ENCODE measurements at regions not wholly inside any gene's neighbourhood (a gene's known extent, or its start where the extent isn't known, plus 50 kb on each side); places are given as distances from the start of the nearest gene placed in this dataset.

DNA sequence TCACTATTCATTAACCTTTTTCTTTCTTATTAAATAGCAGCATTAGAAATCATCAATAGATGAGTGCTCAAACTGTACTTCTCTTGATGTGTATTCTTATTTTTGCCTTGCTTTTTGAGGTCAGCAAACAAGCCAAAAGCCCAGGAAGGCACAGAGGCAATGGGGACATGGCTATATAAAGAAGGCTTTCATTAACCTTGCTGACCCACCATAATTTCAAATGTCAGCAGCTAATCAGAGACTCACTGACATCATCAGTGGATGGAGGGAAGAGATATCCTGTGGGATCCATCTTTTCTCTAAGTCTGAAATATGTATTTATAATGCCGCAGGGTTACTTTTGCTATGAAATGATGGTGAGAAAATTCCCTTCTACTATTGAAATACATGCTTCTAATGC lies 1162.8 kb upstream of the ACVR2A start:
- POLR2A ChIA-PET (ENCODE audit: low non-redundant PET), result no interaction called here

DNA sequence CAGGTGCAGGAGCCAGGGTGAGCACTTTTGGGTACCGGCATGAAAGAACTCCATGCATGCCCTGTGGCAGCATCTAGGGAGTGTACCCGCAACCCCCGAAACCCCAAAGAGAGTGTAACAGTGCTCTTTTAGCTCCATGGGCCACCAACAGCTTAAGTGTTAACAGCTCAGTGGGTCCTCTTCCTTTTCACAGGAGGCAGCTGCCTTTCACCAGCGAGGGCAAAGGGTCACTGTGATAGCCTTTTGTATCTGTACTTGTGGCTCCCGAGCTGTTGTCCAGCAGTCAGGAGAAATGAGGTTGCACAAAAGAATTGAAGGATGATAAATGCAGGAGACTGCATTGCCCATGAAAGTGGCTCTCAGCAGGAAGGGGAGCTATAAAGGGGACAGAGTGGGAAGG lies 1166.3 kb upstream of the ACVR2A start:
- no peak for DNase-seq (ENCODE audit: low spot score)
- ChIA-PET POLR2A (ENCODE audit: low non-redundant PET) (no interaction called here), CTCF (no interaction called here)
- TF ChIP-seq, protein P1, sequence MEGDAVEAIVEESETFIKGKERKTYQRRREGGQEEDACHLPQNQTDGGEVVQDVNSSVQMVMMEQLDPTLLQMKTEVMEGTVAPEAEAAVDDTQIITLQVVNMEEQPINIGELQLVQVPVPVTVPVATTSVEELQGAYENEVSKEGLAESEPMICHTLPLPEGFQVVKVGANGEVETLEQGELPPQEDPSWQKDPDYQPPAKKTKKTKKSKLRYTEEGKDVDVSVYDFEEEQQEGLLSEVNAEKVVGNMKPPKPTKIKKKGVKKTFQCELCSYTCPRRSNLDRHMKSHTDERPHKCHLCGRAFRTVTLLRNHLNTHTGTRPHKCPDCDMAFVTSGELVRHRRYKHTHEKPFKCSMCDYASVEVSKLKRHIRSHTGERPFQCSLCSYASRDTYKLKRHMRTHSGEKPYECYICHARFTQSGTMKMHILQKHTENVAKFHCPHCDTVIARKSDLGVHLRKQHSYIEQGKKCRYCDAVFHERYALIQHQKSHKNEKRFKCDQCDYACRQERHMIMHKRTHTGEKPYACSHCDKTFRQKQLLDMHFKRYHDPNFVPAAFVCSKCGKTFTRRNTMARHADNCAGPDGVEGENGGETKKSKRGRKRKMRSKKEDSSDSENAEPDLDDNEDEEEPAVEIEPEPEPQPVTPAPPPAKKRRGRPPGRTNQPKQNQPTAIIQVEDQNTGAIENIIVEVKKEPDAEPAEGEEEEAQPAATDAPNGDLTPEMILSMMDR (conservative IDR thresholded peaks at IDR 0.05; ENCODE audit: low read depth), result no peak
- no peak overlapping the region for H3K27ac ChIP-seq

More for the DNA sequence above, 1162.8 kb upstream of the ACVR2A start:
- no peak for DNase-seq (ENCODE audit: low spot score)
- H3K27ac ChIP-seq, result no peak overlapping the region
- TF ChIP-seq, protein P1 (conservative IDR thresholded peaks at IDR 0.05; ENCODE audit: low read depth), result no peak
- CTCF ChIA-PET, result no interaction called here

DNA sequence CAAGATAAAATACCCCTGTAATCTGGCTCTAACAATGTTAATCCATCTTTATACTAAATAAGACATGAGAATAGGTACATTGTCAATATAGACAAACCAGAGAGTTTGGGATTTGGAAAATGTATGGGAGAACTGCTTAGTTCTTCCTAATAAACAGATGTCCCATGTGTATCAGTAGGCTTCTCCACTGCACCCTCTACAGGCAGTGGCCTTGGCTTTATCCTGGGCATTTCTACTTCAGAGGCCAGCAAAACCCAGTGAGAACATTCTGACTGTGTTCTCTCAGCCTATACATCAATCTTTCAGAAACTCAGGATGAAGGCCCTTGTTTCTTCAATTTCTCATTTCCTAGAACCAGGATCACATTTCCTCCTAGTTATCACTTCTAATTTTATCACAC lies 1167.5 kb upstream of the ACVR2A start:
- CTCF ChIA-PET, result interaction anchor here (0.6 kb wide), 1 partner anchor 736 kb away, joined by 3 read pairs; no protein-coding TSS in a partner anchor
- POLR2A ChIA-PET (ENCODE audit: low non-redundant PET), result no interaction called here

DNA sequence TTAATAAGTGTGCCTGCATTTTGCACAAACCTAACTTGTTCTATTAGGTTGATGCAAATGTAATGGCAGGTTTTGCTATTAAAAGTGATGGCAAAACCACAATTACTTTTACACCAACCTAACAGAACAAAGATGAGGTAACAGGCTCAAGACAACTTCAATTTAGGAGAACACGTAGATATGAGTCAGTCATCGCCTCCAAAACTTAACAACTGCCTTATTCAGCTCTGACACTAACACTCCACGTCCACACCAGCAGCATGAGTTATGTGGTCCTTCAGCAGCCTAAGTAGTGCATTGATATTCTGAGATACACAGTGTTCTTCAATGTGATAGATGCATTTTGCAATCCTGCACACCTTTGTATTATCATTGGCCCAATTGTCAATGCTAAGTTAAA lies 1175.1 kb upstream of the ACVR2A start:
- ChIA-PET CTCF (no interaction called here), POLR2A (ENCODE audit: low non-redundant PET) (no interaction called here)
- TF ChIP-seq, protein P1 (conservative IDR thresholded peaks at IDR 0.05; ENCODE audit: low read depth), result no peak
- no peak for DNase-seq (ENCODE audit: low spot score)
- no peak overlapping the region for H3K27ac ChIP-seq

More for the DNA sequence above, 1167.5 kb upstream of the ACVR2A start:
- DNase-seq (ENCODE audit: low spot score), result peak; percentile 2
- TF ChIP-seq, protein P1 (conservative IDR thresholded peaks at IDR 0.05; ENCODE audit: low read depth), result no peak
- H3K27ac ChIP-seq, result no peak overlapping the region

DNA sequence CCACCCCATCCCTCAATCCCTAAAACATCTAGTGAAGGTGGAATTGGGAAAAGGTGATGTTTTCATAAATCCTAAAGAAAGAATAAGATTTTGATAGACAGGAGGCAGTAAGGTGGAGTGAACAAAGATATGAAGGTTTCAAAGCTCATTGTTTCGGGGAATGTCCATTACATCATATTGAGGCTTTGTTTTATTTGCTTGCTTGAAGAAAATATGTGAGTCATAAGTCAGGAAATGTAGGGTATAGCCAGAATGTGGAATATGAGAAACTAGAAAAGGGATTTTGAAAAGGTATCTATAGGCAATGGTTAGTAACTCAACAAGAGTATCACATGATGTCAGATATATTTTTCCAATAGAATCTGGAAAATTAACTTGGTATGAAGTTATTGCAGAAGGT lies 1178.5 kb upstream of the ACVR2A start:
- no peak overlapping the region for H3K27ac ChIP-seq
- CTCF ChIA-PET, result no interaction called here
- TF ChIP-seq, protein P1 (conservative IDR thresholded peaks at IDR 0.05; ENCODE audit: low read depth), result no peak
- peak; percentile 17 for DNase-seq (ENCODE audit: low spot score)
- POLR2A ChIA-PET (ENCODE audit: low non-redundant PET), result no interaction called here

DNA sequence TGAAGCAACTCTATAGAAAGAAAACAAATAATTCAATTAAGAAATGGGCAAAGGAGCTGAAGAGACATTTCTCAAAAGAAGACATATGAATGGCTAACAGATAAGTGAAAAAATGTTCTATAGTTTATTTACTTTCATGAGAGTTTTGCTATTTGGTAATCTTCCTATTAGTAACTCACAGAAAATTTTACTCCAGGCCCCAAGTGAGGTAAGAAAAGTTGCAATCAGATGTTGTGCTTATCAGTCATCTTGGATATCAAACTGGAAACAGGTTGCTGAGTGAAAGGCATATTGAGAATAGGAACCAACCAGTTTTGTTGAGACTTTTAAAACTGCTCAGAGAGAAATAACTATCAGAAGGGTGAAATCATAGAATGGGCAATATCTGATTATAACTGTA lies 1179.0 kb upstream of the ACVR2A start:
- H3K27ac ChIP-seq, result no peak overlapping the region
- CTCF ChIA-PET, result interaction anchor here (0.7 kb wide), 1 partner anchor 309 kb away, joined by 4 read pairs; no protein-coding TSS in a partner anchor
- TF ChIP-seq, protein P1 (conservative IDR thresholded peaks at IDR 0.05; ENCODE audit: low read depth), result no peak
- POLR2A ChIA-PET (ENCODE audit: low non-redundant PET), result no interaction called here
- DNase-seq (ENCODE audit: low spot score), result no peak
